GM21825 (cell line): ENCODE measurements at regions not wholly inside any gene's neighbourhood (a gene's known extent, or its start where the extent isn't known, plus 50 kb on each side); places are given as distances from the start of the nearest gene placed in this dataset.
"Not testable (repeated sequence)": the region's sequence is repeated elsewhere in the genome, so short reads cannot be mapped to it uniquely, and the experiment has no call there.

Source experiments
- ATAC-seq: cut with Tn5 transposase; IDR thresholded peaks from one replicate; pipeline ENCODE4 v1.9.1; 2021; ENCODE audit warnings: mild to moderate bottlenecking, moderate library complexity; ENCODE audit not compliant: unreplicated experiment

GRCh38 chr7:125857606-125858005, 928.0 kb upstream of the POT1 start:
- no peak for ATAC-seq

- ATAC-seq: no peak
Measured at GRCh38 chr7:125848157-125848556, 918.5 kb upstream of the POT1 start.

- ATAC-seq: no peak
Measured at GRCh38 chr7:125847692-125848091, 918.1 kb upstream of the POT1 start.

GRCh38 chr7:125847055-125847454, 917.4 kb upstream of the POT1 start:
- ATAC-seq: no peak

- no peak for ATAC-seq
Measured at GRCh38 chr7:125845686-125846085, 916.1 kb upstream of the POT1 start.

- ATAC-seq: no peak
Measured at GRCh38 chr7:125834421-125834820, 904.8 kb upstream of the POT1 start.

GRCh38 chr7:125833839-125834238, 904.2 kb upstream of the POT1 start:
- no peak for ATAC-seq

- ATAC-seq: no peak
Measured at GRCh38 chr7:125830743-125831142, 901.1 kb upstream of the POT1 start.

- ATAC-seq: no peak
Measured at GRCh38 chr7:125828153-125828700, 898.6 kb upstream of the POT1 start.

GRCh38 chr7:125823538-125823937, 893.9 kb upstream of the POT1 start:
- no peak for ATAC-seq

- no peak for ATAC-seq
Measured at GRCh38 chr7:125820495-125820894, 890.9 kb upstream of the POT1 start.

GRCh38 chr7:125814100-125814499, 884.5 kb upstream of the POT1 start:
- no peak for ATAC-seq

GRCh38 chr7:125806491-125806890, 876.9 kb upstream of the POT1 start:
- not testable (repeated sequence) for ATAC-seq

- no peak for ATAC-seq
Measured at GRCh38 chr7:125804273-125804672, 874.6 kb upstream of the POT1 start.

- ATAC-seq: no peak
Measured at GRCh38 chr7:125780153-125780552, 850.5 kb upstream of the POT1 start.

- no peak for ATAC-seq
Measured at GRCh38 chr7:125775317-125775716, 845.7 kb upstream of the POT1 start.

- no peak for ATAC-seq
Measured at GRCh38 chr7:125773113-125773785, 843.6 kb upstream of the POT1 start.

GRCh38 chr7:125747966-125748365, 818.3 kb upstream of the POT1 start:
- no peak for ATAC-seq

- ATAC-seq: no peak
Measured at GRCh38 chr7:125746510-125746909, 816.9 kb upstream of the POT1 start.

- ATAC-seq: no peak
Measured at GRCh38 chr7:125727215-125727614, 797.6 kb upstream of the POT1 start.

- ATAC-seq: no peak
Measured at GRCh38 chr7:125695626-125696025, 766.0 kb upstream of the POT1 start.

GRCh38 chr7:125683156-125683555, 753.5 kb upstream of the POT1 start:
- ATAC-seq: no peak

- ATAC-seq: no peak
Measured at GRCh38 chr7:125681508-125681907, 751.9 kb upstream of the POT1 start.
